Endothelial cell of umbilical vein (primary cell): ENCODE measurements at regions not wholly inside any gene's neighbourhood (a gene's known extent, or its start where the extent isn't known, plus 50 kb on each side); places are given as distances from the start of the nearest gene placed in this dataset.

ENCODE experiments used
- EZH2 ChIP-seq: IDR thresholded peaks from 2 replicates; pipeline ENCODE4 v1.6.1; 2012; ENCODE audit warnings: borderline replicate concordance, low read depth, mild to moderate bottlenecking, moderate library complexity, low read length, inconsistent platforms; ENCODE audit not compliant: severe bottlenecking
- FOS ChIP-seq: IDR thresholded peaks from 2 replicates; pipeline ENCODE4 v1.6.1; 2011; ENCODE audit warnings: mild to moderate bottlenecking, low read length, moderate library complexity, borderline replicate concordance; ENCODE audit not compliant: insufficient read depth
- JUN ChIP-seq: IDR thresholded peaks from 2 replicates; pipeline ENCODE4 v1.6.1; 2011; ENCODE audit warnings: borderline replicate concordance, low read depth; ENCODE audit not compliant: insufficient read length, insufficient read depth
- MYC ChIP-seq: IDR thresholded peaks from one replicate; pipeline ENCODE4 v1.6.1; 2011; ENCODE audit warnings: mild to moderate bottlenecking, low read depth, low read length
- POLR2A ChIP-seq: IDR thresholded peaks from 2 replicates; pipeline ENCODE4 v1.6.1; 2012; ENCODE audit warnings: low read depth, mild to moderate bottlenecking, control low read depth, low read length
- POLR2AphosphoS5 ChIP-seq: IDR thresholded peaks from 2 replicates; pipeline ENCODE4 v1.6.1; 2012; ENCODE audit warnings: low read depth, mild to moderate bottlenecking, control low read depth, low read length, moderate library complexity; ENCODE audit not compliant: insufficient read depth
- TF ChIP-seq, protein P1 (sequence below), 2 donors: IDR thresholded peaks; 1 replicate in 1 of 2; 2 replicates in 1 of 2; pipeline ENCODE4 v1.5.1; 2011; ENCODE audit warnings: low read length in 2 of 2, mild to moderate bottlenecking in 2 of 2, moderate library complexity in 2 of 2, control low read depth in 1 of 2, inconsistent platforms in 1 of 2, low read depth in 1 of 2; ENCODE audit not compliant: insufficient read depth in 1 of 2; ENCODE audit errors: extremely low read depth in 1 of 2
- TF ChIP-seq, protein P2 (sequence below): IDR thresholded peaks from 2 replicates; pipeline ENCODE4 v1.6.1; 2011; ENCODE audit not compliant: insufficient read depth, insufficient read length

DNA sequence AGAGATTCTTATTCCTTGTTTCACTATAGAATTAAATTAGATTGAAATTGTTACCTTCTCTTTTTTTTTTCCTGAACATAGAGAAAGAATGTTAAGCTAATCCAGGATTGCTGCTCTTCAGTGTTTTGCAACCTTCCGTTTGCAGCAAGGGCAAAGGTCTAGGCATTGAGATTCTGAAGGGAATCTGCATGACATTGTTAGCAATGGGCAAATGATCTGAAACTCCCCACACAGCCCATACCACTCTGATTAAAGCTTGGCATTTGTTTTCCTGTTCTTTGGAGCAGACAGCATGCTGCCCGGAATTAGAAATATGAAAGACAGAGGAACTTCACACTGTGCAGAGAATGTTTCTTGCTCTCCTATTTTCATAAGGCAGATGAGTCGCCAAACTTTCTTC lies 551.8 kb downstream of the SOCS6 start:
- TF ChIP-seq, protein P1, sequence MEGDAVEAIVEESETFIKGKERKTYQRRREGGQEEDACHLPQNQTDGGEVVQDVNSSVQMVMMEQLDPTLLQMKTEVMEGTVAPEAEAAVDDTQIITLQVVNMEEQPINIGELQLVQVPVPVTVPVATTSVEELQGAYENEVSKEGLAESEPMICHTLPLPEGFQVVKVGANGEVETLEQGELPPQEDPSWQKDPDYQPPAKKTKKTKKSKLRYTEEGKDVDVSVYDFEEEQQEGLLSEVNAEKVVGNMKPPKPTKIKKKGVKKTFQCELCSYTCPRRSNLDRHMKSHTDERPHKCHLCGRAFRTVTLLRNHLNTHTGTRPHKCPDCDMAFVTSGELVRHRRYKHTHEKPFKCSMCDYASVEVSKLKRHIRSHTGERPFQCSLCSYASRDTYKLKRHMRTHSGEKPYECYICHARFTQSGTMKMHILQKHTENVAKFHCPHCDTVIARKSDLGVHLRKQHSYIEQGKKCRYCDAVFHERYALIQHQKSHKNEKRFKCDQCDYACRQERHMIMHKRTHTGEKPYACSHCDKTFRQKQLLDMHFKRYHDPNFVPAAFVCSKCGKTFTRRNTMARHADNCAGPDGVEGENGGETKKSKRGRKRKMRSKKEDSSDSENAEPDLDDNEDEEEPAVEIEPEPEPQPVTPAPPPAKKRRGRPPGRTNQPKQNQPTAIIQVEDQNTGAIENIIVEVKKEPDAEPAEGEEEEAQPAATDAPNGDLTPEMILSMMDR (IDR thresholded peaks at IDR 0.05; ENCODE audit: extremely low read depth in 1 of 2, insufficient read depth in 1 of 2, low read depth in 1 of 2, low read length in 2 of 2), result no peak
- TF ChIP-seq POLR2A, result no peak
- no peak for TF ChIP-seq FOS
- TF ChIP-seq JUN, result no peak
- no peak for TF ChIP-seq MYC
- no peak for TF ChIP-seq EZH2
- TF ChIP-seq, protein P2, sequence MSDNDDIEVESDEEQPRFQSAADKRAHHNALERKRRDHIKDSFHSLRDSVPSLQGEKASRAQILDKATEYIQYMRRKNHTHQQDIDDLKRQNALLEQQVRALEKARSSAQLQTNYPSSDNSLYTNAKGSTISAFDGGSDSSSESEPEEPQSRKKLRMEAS, result no peak
- no peak for TF ChIP-seq POLR2AphosphoS5
